Transverse colon (tissue), 4 donors: ENCODE measurements at regions not wholly inside any gene's neighbourhood (a gene's known extent, or its start where the extent isn't known, plus 50 kb on each side); places are given as distances from the start of the nearest gene placed in this dataset.

Source experiments
- DNase-seq: peaks from one replicate; pipeline ENCODE4 v3.0.0-alpha.2; 2019
- H3K27ac ChIP-seq, 4 donors: fragments of 200-600 bp; sonication (generic); 2 replicates each; pipeline ENCODE4 v1.5.1; 2016 to 2018; ENCODE audit warnings: inconsistent platforms in 4 of 4
- H3K27me3 ChIP-seq: fragments of 200-600 bp; sonication (generic); 2 replicates; pipeline ENCODE4 v1.5.1; 2017; ENCODE audit warnings: inconsistent platforms
- H3K36me3 ChIP-seq, 4 donors: fragments of 200-600 bp; sonication (generic); 2 replicates each; pipeline ENCODE4 v1.5.1; 2017 to 2019; ENCODE audit warnings: inconsistent platforms in 4 of 4
- H3K4me1 ChIP-seq, 4 donors: fragments of 200-600 bp; sonication (generic); 2 replicates each; pipeline ENCODE4 v1.5.1; 2017 to 2020; ENCODE audit warnings: inconsistent platforms in 4 of 4
- H3K4me3 ChIP-seq, 4 donors: fragments of 200-600 bp; sonication (generic); 1 replicate in 1 of 4; 2 replicates in 3 of 4; pipeline versions ENCODE4 v1.5.1 to v1.6.1; 2017 to 2019; ENCODE audit warnings: inconsistent platforms in 4 of 4
- H3K9me3 ChIP-seq, 2 donors: fragments of 200-600 bp; sonication (generic); 2 replicates each; pipeline ENCODE4 v1.5.1; 2017 to 2019; ENCODE audit warnings: inconsistent platforms in 2 of 2
- CTCF ChIP-seq, 5 experiments: fragments of 200-600 bp in 3 of 5; fragments of 450-650 bp in 2 of 5; sonication (generic) in 3 of 5; IDR thresholded peaks; 1 replicate in 2 of 5; 2 replicates in 3 of 5; pipeline ENCODE4 v1.5.1; 2016 to 2017; ENCODE audit warnings: antibody characterized with exemption in 5 of 5, inconsistent platforms in 3 of 5, mild to moderate bottlenecking in 2 of 5, moderate library complexity in 1 of 5
- EP300 ChIP-seq: sonication (generic); formaldehyde crosslinking; IDR thresholded peaks from one replicate; pipeline ENCODE4 v1.6.1; 2017; ENCODE audit warnings: antibody characterized with exemption, low read depth
- POLR2A ChIP-seq: fragments of 450-650 bp; IDR thresholded peaks from one replicate; pipeline ENCODE4 v1.6.1; 2016; ENCODE audit warnings: antibody characterized with exemption, mild to moderate bottlenecking, moderate library complexity
- POLR2AphosphoS5 ChIP-seq, 3 donors: sonication (generic); formaldehyde crosslinking; IDR thresholded peaks; one replicate each; pipeline ENCODE4 v1.6.1; 2016; ENCODE audit warnings: antibody characterized with exemption in 3 of 3
- WGBS, 2 donors: methylation state at CpG; one replicate each; pipeline ENCODE4 v1.1.5; 2018; ENCODE audit warnings: low coverage in 1 of 2; 5-methylcytosine and 5-hydroxymethylcytosine counted together
- in situ Hi-C, 4 donors: fragments of 200-750 bp; cut with MboI; loops; one replicate each; pipeline versions ENCODE4 v1.15.0 to v1.15.1; 2017; ENCODE audit warnings: low sequenced_read_pairs in 3 of 4, low pct_ligation_motif_present in 1 of 4, low pct_unique_long_range_greater_than_20kb in 1 of 4
- intact Hi-C: fragments of 100-400 bp; cut with DNase I; formaldehyde crosslinking; loops from one replicate; pipeline ENCODE4 v1.15.1; 2023; ENCODE audit warnings: low total_unique reads

GRCh38 chr13:33958964-33959363 is 141.0 kb downstream of the RFC3 start:
- TF ChIP-seq CTCF (IDR thresholded peaks at IDR 0.05) (no peak), POLR2AphosphoS5 (IDR thresholded peaks at IDR 0.05) (no peak), POLR2A (no peak)
- 83 to 92% methylated on average over 2 of the region's 2 CpGs for WGBS, 2 donors
- Histone ChIP-seq H3K36me3 (no peaks in the 10 kb centered on the region), H3K4me3 (no peak overlapping the region), H3K27ac (no peak overlapping the region), H3K4me1 (no peaks in the 10 kb centered on the region), H3K27me3 (no peaks in the 10 kb centered on the region), H3K9me3 (no peaks in the 10 kb centered on the region)
- intact Hi-C loops: no loop called here
- DNase-seq: no peak
- in situ Hi-C loops: no loop called here

- Histone ChIP-seq H3K27ac (no peak overlapping the region), H3K9me3 (no peaks in the 10 kb centered on the region), H3K4me3 (no peak overlapping the region), H3K36me3 (no peaks in the 10 kb centered on the region), H3K27me3 (no peaks in the 10 kb centered on the region), H3K4me1 (no peaks in the 10 kb centered on the region)
- no peak for DNase-seq
- TF ChIP-seq EP300: no peak
- no peak for TF ChIP-seq POLR2A
- TF ChIP-seq POLR2AphosphoS5 (IDR thresholded peaks at IDR 0.05): no peak
- WGBS, 2 donors: 85 to 91% methylated on average over 3 of the region's 3 CpGs
- intact Hi-C loops (no loop called here), in situ Hi-C loops (no loop called here)
Observed at GRCh38 chr13:33963134-33963533, 145.2 kb downstream of the RFC3 start.

- 92 to 94% methylated on average over 4 of the region's 4 CpGs for WGBS, 2 donors
- intact Hi-C loops (no loop called here), in situ Hi-C loops (no loop called here)
- Histone ChIP-seq H3K9me3 (no peaks in the 10 kb centered on the region), H3K4me1 (no peaks in the 10 kb centered on the region), H3K4me3 (no peak overlapping the region), H3K27me3 (no peaks in the 10 kb centered on the region), H3K36me3 (no peaks in the 10 kb centered on the region), H3K27ac (no peak overlapping the region)
- TF ChIP-seq POLR2AphosphoS5 (IDR thresholded peaks at IDR 0.05) (no peak), CTCF (IDR thresholded peaks at IDR 0.05) (no peak), POLR2A (no peak)
- no peak for DNase-seq
Observed at GRCh38 chr13:33963895-33964294, 145.9 kb downstream of the RFC3 start.

GRCh38 chr13:33968520-33969507 is 150.9 kb downstream of the RFC3 start:
- Histone ChIP-seq H3K4me1 (no peaks in the 10 kb centered on the region), H3K36me3 (no peaks in the 10 kb centered on the region), H3K27ac (no peak overlapping the region), H3K9me3 (no peaks in the 10 kb centered on the region), H3K4me3 (no peak overlapping the region), H3K27me3 (no peaks in the 10 kb centered on the region)
- TF ChIP-seq EP300 (no peak), POLR2A (no peak), POLR2AphosphoS5 (IDR thresholded peaks at IDR 0.05) (no peak), CTCF (IDR thresholded peaks at IDR 0.05) (no peak)
- intact Hi-C loops: no loop called here
- no peak for DNase-seq
- in situ Hi-C loops: no loop called here
- WGBS, 2 donors: 73 to 76% methylated on average over 9 to 10 of the region's 10 CpGs
